Thyroid gland (tissue), 4 donors: ENCODE measurements at regions not wholly inside any gene's neighbourhood (a gene's known extent, or its start where the extent isn't known, plus 50 kb on each side); places are given as distances from the start of the nearest gene placed in this dataset.

ENCODE experiments used
- DNase-seq, 2 donors: peaks; one replicate each; pipeline ENCODE4 v3.0.0-alpha.2; 2019
- H3K27ac ChIP-seq, 3 donors: fragments of 200-600 bp; sonication (generic); 1 replicate in 2 of 3; 2 replicates in 1 of 3; pipeline ENCODE4 v1.5.1; 2016 to 2019; ENCODE audit warnings: mild to moderate bottlenecking in 1 of 3, moderate library complexity in 1 of 3
- H3K27me3 ChIP-seq: fragments of 200-600 bp; sonication (generic); one replicate; pipeline ENCODE4 v1.5.1; 2019
- H3K36me3 ChIP-seq, 2 donors: fragments of 200-600 bp; sonication (generic); one replicate each; pipeline ENCODE4 v1.5.1; 2016 to 2019
- H3K4me1 ChIP-seq, 2 donors: fragments of 200-600 bp; sonication (generic); one replicate each; pipeline ENCODE4 v1.5.1; 2017 to 2019
- H3K4me3 ChIP-seq, 3 donors: fragments of 200-600 bp; sonication (generic); replicated peaks in 1 of 3; 1 replicate in 2 of 3; 2 replicates in 1 of 3; pipeline ENCODE4 v1.5.1; 2016; ENCODE audit warnings: mild to moderate bottlenecking in 1 of 3
- H3K9me3 ChIP-seq: fragments of 200-600 bp; sonication (generic); one replicate; pipeline ENCODE4 v1.5.1; 2017
- POLR2A ChIP-seq, 2 donors: fragments of 450-650 bp; IDR thresholded peaks; one replicate each; pipeline ENCODE4 v1.6.1; 2017; ENCODE audit warnings: antibody characterized with exemption in 2 of 2, mild to moderate bottlenecking in 2 of 2, moderate library complexity in 1 of 2
- WGBS, 2 donors: methylation state at CpG; one replicate each; pipeline ENCODE4 v1.1.5; 2017; 5-methylcytosine and 5-hydroxymethylcytosine counted together
- intact Hi-C: fragments of 100-400 bp; cut with DNase I; formaldehyde crosslinking; loops from one replicate; pipeline ENCODE4 v1.15.1; 2023
- TF ChIP-seq, protein P1 (sequence below), 6 experiments: fragments of 200-600 bp in 3 of 6; fragments of 450-650 bp in 3 of 6; sonication (generic) in 3 of 6; IDR thresholded peaks; one replicate each; pipeline ENCODE4 v1.5.1; 2016 to 2019; ENCODE audit warnings: antibody characterized with exemption in 6 of 6, mild to moderate bottlenecking in 2 of 6, inconsistent platforms in 1 of 6, moderate library complexity in 1 of 6

DNA sequence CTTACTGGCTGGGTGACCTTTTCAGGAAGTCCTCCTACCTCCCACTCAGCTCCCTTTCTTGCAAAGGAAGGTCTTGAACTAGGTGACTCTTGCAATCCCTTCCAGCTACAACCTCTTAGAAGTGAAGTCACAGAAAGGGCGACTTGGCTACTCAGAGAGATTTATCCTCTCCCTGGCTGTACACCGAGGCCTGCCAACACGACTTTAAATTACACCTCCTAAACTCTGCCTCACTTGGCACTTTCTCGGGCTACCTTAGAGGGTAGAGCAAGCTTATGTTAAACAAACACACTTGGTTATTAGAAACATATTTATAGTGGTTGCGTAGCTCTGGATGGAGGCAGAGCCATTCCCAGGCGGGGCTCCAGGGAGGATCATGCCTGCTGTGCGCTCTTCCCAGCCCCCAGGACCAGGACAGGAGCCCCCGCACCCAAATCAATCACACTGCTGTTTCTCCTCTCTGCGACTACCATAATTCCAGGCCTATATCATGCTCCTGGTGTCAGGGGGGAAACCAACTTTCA, 358.4 kb downstream of the BUD13 start:
- WGBS, 2 donors, result 82 to 91% methylated on average over 9 of the region's 9 CpGs
- intact Hi-C loops, result no loop called here

DNA sequence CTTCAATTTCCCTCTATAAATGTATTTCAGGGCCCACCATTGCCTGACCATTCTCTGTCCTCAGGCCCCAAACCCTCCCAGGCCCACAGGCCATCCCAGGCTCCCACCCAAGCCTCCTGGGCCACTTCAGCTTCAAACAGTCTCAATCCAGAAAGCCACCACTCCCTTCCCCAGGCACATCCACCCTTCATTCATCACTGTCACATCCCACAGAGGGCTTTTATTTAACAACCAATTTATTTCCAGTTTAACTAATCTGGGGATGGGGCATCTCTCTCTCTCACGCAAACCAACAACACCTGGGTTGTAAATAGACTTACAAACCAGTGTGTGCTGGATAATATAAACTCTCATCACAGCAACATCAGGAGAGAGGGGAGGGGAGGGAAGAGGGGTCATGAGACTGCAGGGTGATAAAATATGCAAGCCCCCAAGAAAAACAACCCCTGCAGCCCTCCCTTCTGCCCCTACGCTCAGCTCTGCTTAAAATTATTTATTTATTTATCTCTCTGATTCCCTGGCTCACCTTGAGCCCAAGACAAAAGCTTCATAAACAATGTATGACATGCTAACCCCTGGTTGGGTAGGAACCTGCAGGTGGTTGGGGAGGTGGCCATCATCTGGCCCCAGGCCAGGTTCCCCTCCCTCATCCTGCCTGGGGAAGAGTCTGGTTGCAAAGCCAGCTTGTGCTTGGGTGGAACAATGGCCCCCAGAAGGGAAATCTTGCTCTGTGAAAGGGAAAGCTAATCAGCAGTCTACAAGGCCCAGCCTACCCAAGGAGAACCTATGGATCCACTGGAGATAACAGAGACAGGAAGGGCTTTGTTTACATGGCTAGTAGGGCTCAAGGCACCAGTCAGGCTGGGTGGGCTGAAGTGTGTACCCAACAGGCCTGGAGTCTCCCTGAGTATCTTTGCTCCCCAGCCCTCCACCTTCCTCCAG, 359.2 kb downstream of the BUD13 start:
- no peaks in the 10 kb centered on the region for H3K36me3 ChIP-seq
- 89 to 100% methylated on average over 2 of the region's 2 CpGs for WGBS, 2 donors
- H3K4me3 ChIP-seq, result no peak overlapping the region
- no peak overlapping the region for H3K27ac ChIP-seq
- no peak for DNase-seq
- intact Hi-C loops, result no loop called here
- H3K27me3 ChIP-seq, result no peaks in the 10 kb centered on the region
- no peaks in the 10 kb centered on the region for H3K9me3 ChIP-seq
- TF ChIP-seq, protein P1, sequence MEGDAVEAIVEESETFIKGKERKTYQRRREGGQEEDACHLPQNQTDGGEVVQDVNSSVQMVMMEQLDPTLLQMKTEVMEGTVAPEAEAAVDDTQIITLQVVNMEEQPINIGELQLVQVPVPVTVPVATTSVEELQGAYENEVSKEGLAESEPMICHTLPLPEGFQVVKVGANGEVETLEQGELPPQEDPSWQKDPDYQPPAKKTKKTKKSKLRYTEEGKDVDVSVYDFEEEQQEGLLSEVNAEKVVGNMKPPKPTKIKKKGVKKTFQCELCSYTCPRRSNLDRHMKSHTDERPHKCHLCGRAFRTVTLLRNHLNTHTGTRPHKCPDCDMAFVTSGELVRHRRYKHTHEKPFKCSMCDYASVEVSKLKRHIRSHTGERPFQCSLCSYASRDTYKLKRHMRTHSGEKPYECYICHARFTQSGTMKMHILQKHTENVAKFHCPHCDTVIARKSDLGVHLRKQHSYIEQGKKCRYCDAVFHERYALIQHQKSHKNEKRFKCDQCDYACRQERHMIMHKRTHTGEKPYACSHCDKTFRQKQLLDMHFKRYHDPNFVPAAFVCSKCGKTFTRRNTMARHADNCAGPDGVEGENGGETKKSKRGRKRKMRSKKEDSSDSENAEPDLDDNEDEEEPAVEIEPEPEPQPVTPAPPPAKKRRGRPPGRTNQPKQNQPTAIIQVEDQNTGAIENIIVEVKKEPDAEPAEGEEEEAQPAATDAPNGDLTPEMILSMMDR (IDR thresholded peaks at IDR 0.05), result no peak
- H3K4me1 ChIP-seq, result no peaks in the 10 kb centered on the region

More for the DNA sequence above, 358.4 kb downstream of the BUD13 start:
- Histone ChIP-seq H3K4me1 (no peaks in the 10 kb centered on the region), H3K36me3 (no peaks in the 10 kb centered on the region), H3K4me3 (no peak overlapping the region), H3K27ac (no peak overlapping the region), H3K27me3 (no peaks in the 10 kb centered on the region), H3K9me3 (no peaks in the 10 kb centered on the region)
- TF ChIP-seq POLR2A (IDR thresholded peaks at IDR 0.05), result no peak
- TF ChIP-seq, protein P1 (IDR thresholded peaks at IDR 0.05), result no peak
- DNase-seq, result no peak

- no peaks in the 10 kb centered on the region for H3K36me3 ChIP-seq
- no peaks in the 10 kb centered on the region for H3K27me3 ChIP-seq
- H3K9me3 ChIP-seq, result no peaks in the 10 kb centered on the region
- DNase-seq, result no peak
- WGBS, 2 donors, result 74 to 82% methylated on average over 6 of the region's 6 CpGs
- H3K4me1 ChIP-seq, result no peaks in the 10 kb centered on the region
- intact Hi-C loops, result no loop called here
- no peak overlapping the region for H3K4me3 ChIP-seq
- H3K27ac ChIP-seq, result no peak overlapping the region
- TF ChIP-seq POLR2A (IDR thresholded peaks at IDR 0.05), result no peak
- TF ChIP-seq, protein P1 (IDR thresholded peaks at IDR 0.05), result no peak
Observed at GRCh38 chr11:116412118-116412889, 360.5 kb downstream of the BUD13 start.

- Histone ChIP-seq H3K27ac (no peak overlapping the region), H3K9me3 (no peaks in the 10 kb centered on the region), H3K4me3 (no peak overlapping the region), H3K27me3 (no peaks in the 10 kb centered on the region), H3K4me1 (no peaks in the 10 kb centered on the region), H3K36me3 (no peaks in the 10 kb centered on the region)
- no peak for TF ChIP-seq POLR2A (IDR thresholded peaks at IDR 0.05)
- TF ChIP-seq, protein P1 (IDR thresholded peaks at IDR 0.05), result no peak
- intact Hi-C loops, result no loop called here
- WGBS, 2 donors, result 82 to 85% methylated on average over 4 of the region's 4 CpGs
- DNase-seq, result no peak
Observed at GRCh38 chr11:116409238-116409637, 363.5 kb downstream of the BUD13 start.
